GM19351 (cell line): ENCODE measurements at regions not wholly inside any gene's neighbourhood (a gene's known extent, or its start where the extent isn't known, plus 50 kb on each side); places are given as distances from the start of the nearest gene placed in this dataset.

ENCODE experiments used
- ATAC-seq: cut with Tn5 transposase; IDR thresholded peaks from one replicate; pipeline ENCODE4 v1.9.1; 2021; ENCODE audit warnings: mild to moderate bottlenecking, moderate library complexity; ENCODE audit not compliant: unreplicated experiment

DNA sequence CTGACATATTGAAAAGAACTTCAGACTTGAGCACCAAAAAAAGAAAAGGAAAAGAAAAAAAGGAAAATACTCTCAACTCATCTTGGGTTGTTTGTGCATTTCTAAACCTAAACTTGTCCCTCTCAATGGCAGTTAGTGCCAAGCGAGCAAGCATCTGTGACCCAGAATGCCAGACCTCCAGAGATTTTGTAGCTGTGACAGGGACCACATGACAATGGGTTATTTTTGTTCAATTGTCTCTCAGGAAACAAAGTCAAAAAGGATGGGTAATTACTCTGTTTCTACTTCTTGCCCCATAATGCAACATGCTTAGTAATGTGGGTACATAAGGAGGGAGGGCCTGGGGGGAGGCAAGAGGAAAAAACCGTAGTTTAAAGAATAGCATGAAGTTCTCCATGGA, 285.7 kb upstream of the RTL1 start:
- ATAC-seq = no peak

DNA sequence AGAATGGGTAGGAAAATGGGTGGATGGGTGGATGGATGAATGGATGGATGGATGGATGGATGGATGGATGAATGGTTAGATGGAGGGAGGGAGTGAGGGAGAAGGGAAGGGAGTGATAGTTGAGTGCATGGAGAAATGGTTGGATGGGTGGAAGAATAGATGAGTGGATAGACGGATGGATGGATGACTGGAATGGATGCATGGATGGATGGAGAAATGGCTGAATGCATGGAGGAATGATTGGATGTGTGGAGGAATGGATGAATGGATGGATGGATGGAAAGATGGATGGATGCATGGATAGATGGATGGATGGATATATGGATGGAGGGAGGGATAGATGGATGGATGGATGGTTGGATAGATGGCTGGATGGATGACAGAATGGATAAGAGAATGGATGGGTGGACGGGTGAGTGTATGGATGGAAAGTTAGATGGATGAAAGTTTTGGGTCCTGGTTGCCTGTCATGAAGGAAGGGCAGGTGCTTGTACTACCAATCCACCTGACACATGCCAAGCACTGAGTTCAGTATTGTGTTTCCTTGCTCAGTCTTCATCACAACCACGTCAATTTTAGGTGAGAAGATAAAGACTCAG, 286.5 kb upstream of the RTL1 start:
- no peak for ATAC-seq

- no peak for ATAC-seq
Observed at GRCh38 chr14:101191101-101191720, 287.7 kb upstream of the RTL1 start.

DNA sequence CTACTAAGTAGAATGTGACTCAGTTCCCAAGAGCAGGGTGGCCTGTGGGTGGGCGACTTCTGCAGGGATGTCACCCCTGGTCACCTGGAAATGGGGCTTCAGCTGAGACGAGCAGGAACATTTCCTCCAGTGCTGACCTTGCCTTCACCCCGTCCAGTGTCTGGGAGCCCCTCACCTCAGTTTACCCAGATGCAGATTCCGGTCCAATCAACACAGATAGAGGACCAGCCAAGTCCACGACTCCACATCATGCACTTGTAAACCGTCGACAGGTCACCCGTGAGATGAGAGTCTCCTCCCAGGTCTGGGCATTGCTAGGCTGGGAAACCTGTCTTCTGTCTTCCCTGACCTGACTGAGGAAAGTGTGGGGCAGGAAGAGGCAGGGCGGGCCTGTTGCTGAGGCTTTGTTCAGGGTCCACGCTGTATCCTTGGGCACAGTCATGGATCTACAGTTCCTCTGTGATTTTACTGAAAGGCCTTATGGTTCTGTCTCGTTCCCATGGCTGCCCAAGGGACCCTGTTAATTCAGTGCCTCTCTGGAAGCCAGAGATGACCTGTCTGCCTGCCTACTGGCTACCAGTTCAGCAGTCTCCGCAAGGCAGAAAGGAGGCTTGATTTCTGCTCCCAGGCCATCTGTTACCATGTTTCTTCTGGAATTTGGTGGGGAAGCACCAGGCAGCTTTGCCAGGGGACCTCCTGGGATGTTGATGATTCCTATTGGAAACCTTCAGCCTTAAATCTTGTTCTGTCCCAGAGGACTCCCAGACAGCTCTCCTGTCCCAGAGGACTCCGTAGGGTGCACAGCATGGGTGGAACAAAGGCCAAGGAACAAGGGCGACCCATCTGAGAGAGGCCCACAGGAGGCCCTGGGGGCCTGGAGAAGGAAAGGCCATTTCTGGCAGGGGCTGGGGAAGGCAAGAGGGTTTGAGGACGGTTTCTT, 288.5 kb upstream of the RTL1 start:
- no peak for ATAC-seq

DNA sequence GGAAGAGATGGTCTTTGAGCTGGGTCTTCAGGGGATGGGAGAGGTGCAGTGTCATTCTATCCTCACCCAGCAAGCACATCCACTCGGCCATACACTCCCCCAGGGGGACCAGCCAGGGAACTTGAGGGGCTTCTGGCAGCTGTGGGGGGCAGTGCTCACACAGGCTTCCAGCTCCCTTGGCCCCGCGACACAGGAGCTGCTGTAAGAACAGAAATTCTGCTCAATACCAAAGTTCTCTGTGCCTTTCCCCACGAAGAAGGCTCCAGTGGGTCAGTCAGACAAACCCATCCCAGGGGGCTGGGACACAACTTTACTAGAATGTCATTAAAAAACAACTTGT, 289.1 kb upstream of the RTL1 start:
- ATAC-seq = no peak

- no peak for ATAC-seq
Observed at GRCh38 chr14:101193106-101193844, 289.8 kb upstream of the RTL1 start.

DNA sequence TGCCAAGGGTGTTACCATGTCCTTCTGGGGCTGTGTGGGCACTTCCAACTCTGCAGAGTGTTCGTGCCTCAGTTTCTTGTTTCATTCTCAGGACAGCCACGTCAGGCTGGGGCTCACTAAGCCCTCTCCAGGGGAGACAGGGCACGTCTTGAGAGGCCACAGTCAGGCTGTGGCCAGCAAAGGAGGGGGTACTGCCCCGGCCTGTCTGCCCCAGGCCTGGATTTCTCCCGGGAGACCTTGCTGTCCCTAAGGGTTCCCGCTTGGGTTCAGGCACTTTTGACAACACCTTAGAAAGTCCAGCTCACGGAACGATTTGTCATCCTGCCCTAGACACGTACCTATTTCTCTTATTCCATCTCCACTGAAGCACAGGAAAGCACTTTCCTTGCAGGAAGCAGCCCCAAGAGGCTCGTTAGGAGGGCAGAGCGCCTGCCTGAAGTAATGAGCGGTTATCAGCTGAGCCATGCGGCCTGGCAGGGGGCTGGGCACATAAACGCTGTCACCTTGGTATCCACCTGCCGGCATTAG, 290.4 kb upstream of the RTL1 start:
- ATAC-seq = no peak

DNA sequence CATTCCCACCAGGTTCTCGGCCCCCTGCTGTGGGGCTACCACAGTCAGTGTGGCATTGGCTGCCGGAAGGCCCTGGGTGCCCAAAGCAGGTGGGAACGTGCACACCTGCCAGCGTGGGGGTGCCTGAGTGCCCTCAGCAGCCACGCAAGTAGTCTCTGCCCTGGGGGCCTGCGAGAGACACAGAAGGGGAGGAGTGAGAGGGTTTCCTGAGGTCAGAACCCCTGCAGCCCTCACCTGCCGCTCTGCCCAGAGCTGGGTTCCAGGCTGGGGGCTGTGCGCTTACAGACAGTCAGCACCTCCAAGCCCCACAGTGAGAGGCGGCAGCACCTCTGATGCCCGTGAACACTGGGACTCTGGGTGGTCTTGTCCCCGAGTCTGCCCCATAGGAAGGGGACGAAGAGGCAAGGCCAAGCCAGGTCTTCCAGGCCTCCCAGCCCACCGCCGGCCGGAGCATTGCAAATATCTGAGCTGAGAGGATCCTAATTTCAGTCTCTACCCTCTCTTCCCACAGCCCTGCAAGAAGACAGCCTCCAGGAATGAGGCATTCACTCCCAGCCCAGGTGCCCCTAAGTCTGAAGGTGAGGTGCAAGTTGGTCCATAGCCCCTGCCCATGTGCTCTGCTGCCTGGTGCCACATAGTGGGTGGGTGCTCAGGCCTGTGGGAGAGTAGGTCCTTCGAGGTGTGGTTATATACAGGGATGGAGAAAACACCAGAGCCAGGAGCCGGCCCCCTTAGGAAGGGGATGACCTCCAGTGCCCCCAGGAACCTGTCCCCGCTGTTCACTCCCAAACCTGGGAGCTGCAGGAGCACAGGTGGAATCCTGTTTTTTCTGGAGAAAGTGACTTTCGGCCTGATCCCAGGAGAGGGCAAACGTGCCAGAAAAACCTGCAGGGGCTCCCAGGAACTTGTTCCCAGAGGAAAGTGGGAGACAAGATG, 291.1 kb upstream of the RTL1 start:
- ATAC-seq = no peak

DNA sequence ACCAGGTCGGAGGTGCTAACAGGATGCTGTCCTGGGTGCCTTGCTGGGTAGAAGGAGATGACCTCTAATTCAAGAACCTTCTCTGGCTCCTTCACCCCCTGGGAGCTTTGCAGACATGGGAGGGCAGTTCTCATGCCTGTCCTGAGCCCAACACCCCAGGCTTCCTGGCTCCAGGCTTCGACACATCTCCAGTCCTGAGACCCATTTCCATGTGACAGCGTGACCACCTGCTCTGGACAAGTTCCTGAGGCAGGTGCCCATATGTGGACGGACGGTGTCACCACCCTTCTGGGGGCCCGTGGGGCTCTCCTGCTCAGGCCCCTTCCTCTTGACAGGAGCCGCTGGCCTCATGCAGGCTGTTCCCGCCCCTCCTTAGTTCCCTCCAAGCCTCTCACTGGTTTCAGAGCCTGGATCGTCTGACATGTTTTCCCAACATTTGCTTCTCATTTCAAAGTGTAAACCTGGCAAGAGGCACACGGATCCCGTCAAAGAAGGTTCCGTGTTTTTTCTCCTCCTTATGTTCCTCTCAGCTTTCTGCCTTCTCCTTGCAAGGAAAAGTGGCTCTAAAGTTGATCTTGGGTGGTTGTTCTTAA, 291.9 kb upstream of the RTL1 start:
- no peak for ATAC-seq

GRCh38 chr14:101196051-101196712, 292.7 kb upstream of the RTL1 start:
- ATAC-seq = no peak

DNA sequence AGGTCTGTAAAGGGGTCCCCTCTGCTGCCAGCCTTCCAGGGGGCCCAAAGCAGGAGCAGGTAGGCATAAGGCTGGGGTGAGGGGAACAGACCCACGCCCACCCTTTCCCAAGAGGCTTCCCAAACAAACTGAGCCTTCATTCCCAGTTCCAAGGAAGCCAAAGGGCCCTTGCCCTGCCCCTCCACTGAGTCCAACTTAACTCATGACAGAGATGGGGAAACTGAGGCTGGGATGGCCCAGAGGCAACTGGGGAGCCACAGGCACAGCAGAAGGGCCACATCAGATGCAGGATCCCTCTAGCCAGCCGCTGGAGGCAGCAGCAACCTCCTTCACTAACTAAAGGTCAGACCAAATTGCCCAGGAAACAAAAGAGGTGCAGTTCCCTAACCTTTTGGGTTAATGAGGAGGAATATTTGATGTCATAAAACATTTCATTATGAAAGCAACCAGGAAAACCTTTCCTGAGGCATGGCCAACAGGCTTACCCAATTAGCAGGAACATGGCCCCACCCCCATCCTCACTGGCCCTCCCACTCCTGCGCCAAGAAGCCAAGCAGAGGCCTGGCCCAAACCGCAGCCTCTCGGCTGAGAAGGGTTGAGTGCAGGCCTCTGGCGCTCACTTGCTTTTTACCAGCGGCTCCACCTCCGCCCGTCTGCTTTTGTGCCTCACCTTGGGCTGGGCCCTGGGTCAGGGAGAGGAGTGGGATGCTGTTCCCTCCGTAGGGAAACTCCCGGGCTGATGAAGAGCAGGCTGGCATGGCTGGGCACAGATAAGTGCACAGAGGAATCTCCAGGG, 293.5 kb upstream of the RTL1 start:
- no peak for ATAC-seq

GRCh38 chr14:101197595-101198397, 294.3 kb upstream of the RTL1 start:
- ATAC-seq = no peak

- no peak for ATAC-seq
Observed at GRCh38 chr14:101198398-101199027, 295.0 kb upstream of the RTL1 start.

GRCh38 chr14:101199028-101199770, 295.7 kb upstream of the RTL1 start:
- no peak for ATAC-seq

GRCh38 chr14:101200008-101200649, 296.6 kb upstream of the RTL1 start:
- ATAC-seq = no peak
